ENCODE measurements at regions not wholly inside any gene's neighbourhood (a gene's known extent, or its start where the extent isn't known, plus 50 kb on each side); places are given as distances from the start of the nearest gene placed in this dataset.

DNA sequence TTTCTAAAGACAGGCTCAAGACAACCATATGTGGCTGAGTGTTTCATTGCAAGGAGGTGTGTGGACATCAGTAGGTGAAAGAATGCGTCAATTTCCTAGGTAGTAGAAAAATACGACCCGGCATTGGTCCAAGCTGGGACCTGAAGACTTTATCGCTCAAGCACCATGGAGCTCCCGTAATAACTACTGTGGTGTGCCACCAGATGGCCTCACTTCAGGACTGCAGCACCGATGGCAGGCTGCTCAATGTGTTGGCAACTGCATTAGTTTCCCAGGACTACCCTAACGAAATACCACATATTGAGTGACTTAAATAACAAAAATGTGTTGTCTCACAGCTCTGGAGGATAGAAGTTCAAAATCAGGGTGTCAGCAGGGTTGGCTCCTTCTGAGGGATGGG is 72.4 kb upstream of the FAT3 start:
- TF ChIP-seq, protein P1, sequence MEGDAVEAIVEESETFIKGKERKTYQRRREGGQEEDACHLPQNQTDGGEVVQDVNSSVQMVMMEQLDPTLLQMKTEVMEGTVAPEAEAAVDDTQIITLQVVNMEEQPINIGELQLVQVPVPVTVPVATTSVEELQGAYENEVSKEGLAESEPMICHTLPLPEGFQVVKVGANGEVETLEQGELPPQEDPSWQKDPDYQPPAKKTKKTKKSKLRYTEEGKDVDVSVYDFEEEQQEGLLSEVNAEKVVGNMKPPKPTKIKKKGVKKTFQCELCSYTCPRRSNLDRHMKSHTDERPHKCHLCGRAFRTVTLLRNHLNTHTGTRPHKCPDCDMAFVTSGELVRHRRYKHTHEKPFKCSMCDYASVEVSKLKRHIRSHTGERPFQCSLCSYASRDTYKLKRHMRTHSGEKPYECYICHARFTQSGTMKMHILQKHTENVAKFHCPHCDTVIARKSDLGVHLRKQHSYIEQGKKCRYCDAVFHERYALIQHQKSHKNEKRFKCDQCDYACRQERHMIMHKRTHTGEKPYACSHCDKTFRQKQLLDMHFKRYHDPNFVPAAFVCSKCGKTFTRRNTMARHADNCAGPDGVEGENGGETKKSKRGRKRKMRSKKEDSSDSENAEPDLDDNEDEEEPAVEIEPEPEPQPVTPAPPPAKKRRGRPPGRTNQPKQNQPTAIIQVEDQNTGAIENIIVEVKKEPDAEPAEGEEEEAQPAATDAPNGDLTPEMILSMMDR (IDR thresholded peaks at IDR 0.05; ENCODE audit: insufficient read depth, low read length) = no peak
- TF ChIP-seq GABPA (IDR thresholded peaks at IDR 0.05; ENCODE audit: low read depth) (no peak), POLR2AphosphoS5 (IDR thresholded peaks at IDR 0.05; ENCODE audit: low read depth) (no peak), SPI1 (IDR thresholded peaks at IDR 0.05; ENCODE audit: borderline replicate concordance, low read depth) (no peak)
- TF ChIP-seq, protein P2, sequence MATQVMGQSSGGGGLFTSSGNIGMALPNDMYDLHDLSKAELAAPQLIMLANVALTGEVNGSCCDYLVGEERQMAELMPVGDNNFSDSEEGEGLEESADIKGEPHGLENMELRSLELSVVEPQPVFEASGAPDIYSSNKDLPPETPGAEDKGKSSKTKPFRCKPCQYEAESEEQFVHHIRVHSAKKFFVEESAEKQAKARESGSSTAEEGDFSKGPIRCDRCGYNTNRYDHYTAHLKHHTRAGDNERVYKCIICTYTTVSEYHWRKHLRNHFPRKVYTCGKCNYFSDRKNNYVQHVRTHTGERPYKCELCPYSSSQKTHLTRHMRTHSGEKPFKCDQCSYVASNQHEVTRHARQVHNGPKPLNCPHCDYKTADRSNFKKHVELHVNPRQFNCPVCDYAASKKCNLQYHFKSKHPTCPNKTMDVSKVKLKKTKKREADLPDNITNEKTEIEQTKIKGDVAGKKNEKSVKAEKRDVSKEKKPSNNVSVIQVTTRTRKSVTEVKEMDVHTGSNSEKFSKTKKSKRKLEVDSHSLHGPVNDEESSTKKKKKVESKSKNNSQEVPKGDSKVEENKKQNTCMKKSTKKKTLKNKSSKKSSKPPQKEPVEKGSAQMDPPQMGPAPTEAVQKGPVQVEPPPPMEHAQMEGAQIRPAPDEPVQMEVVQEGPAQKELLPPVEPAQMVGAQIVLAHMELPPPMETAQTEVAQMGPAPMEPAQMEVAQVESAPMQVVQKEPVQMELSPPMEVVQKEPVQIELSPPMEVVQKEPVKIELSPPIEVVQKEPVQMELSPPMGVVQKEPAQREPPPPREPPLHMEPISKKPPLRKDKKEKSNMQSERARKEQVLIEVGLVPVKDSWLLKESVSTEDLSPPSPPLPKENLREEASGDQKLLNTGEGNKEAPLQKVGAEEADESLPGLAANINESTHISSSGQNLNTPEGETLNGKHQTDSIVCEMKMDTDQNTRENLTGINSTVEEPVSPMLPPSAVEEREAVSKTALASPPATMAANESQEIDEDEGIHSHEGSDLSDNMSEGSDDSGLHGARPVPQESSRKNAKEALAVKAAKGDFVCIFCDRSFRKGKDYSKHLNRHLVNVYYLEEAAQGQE (IDR thresholded peaks at IDR 0.05; ENCODE audit: insufficient replicate concordance, low read depth) = no peak
